CD4-positive, alpha-beta T cell treated with Interleukin-6 for 4 hours (primary cell): ENCODE measurements at regions not wholly inside any gene's neighbourhood (a gene's known extent, or its start where the extent isn't known, plus 50 kb on each side); places are given as distances from the start of the nearest gene placed in this dataset.
"Not testable (repeated sequence)": the region's sequence is repeated elsewhere in the genome, so short reads cannot be mapped to it uniquely, and the experiment has no call there.

ENCODE experiments used
- DNase-seq: peaks from one replicate; pipeline ENCODE4 v3.0.0-alpha.2; 2020; ENCODE audit warnings: mixed read lengths

- no peak for DNase-seq
Observed at GRCh38 chr5:90284375-90284774, 125.2 kb downstream of the CETN3 start.

- no peak for DNase-seq
Observed at GRCh38 chr5:90279091-90279490, 130.5 kb downstream of the CETN3 start.

GRCh38 chr5:90274216-90274615 lies 135.3 kb downstream of the CETN3 start:
- no peak for DNase-seq

GRCh38 chr5:90267646-90268045 lies 141.9 kb downstream of the CETN3 start:
- DNase-seq = no peak

GRCh38 chr5:90265545-90265857 lies 144.1 kb downstream of the CETN3 start:
- no peak for DNase-seq

- DNase-seq = peak; percentile 34
Observed at GRCh38 chr5:90264689-90265544, 144.6 kb downstream of the CETN3 start.

GRCh38 chr5:90263102-90263820 lies 146.3 kb downstream of the CETN3 start:
- DNase-seq = no peak

GRCh38 chr5:90251447-90251846 lies 158.1 kb downstream of the CETN3 start:
- no peak for DNase-seq

- DNase-seq = no peak
Observed at GRCh38 chr5:90248640-90249039, 160.9 kb downstream of the CETN3 start.

GRCh38 chr5:90243848-90244247 lies 165.7 kb downstream of the CETN3 start:
- not testable (repeated sequence) for DNase-seq

- no peak for DNase-seq
Observed at GRCh38 chr5:90233476-90233875, 176.1 kb downstream of the CETN3 start.

- DNase-seq = no peak
Observed at GRCh38 chr5:90231688-90232087, 177.9 kb downstream of the CETN3 start.

GRCh38 chr5:90227683-90228082 lies 181.9 kb downstream of the CETN3 start:
- no peak for DNase-seq

- no peak for DNase-seq
Observed at GRCh38 chr5:90226433-90227099, 183.0 kb downstream of the CETN3 start.

GRCh38 chr5:90224342-90224741 lies 185.2 kb downstream of the CETN3 start:
- no peak for DNase-seq

GRCh38 chr5:90223756-90224155 lies 185.8 kb downstream of the CETN3 start:
- no peak for DNase-seq

- DNase-seq = no peak
Observed at GRCh38 chr5:90221951-90222350, 187.6 kb downstream of the CETN3 start.

- DNase-seq = no peak
Observed at GRCh38 chr5:90220554-90220953, 189.0 kb downstream of the CETN3 start.

- DNase-seq = no peak
Observed at GRCh38 chr5:90214991-90215390, 194.6 kb downstream of the CETN3 start.

GRCh38 chr5:90208323-90208722 lies 201.2 kb downstream of the CETN3 start:
- not testable (repeated sequence) for DNase-seq

GRCh38 chr5:90201923-90202322 lies 207.6 kb downstream of the CETN3 start:
- DNase-seq = no peak

- no peak for DNase-seq
Observed at GRCh38 chr5:90193185-90193822, 216.3 kb downstream of the CETN3 start.

GRCh38 chr5:90191352-90192045 lies 218.1 kb downstream of the CETN3 start:
- DNase-seq = no peak
